ENCODE measurements at regions not wholly inside any gene's neighbourhood (a gene's known extent, or its start where the extent isn't known, plus 50 kb on each side); places are given as distances from the start of the nearest gene placed in this dataset.
A peak's percentile ranks its signal among the peaks of the same experiment; 100 is the strongest.
"Not testable (repeated sequence)": the region's sequence is repeated elsewhere in the genome, so short reads cannot be mapped to it uniquely, and the experiment has no call there.

GRCh38 chr12:85424581-85425348 lies 144.7 kb downstream of the ALX1 start:
- no peak for DNase-seq (ENCODE audit: low read depth in 2 of 3, low spot score in 1 of 3)

DNA sequence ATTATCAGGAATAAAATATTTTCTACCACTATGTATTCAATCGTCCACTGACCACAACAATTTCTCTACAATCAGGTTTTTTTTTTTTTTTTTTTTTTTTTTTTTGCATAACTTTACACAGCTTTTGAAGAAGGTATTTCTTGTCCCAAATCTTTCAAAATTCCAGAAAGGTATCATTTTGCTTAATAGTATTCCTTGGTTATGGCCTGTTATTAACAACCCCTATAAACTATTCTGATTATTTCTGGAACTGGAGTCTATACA lies 145.3 kb downstream of the ALX1 start:
- no peak for DNase-seq (ENCODE audit: low read depth in 2 of 3, low spot score in 1 of 3)

DNA sequence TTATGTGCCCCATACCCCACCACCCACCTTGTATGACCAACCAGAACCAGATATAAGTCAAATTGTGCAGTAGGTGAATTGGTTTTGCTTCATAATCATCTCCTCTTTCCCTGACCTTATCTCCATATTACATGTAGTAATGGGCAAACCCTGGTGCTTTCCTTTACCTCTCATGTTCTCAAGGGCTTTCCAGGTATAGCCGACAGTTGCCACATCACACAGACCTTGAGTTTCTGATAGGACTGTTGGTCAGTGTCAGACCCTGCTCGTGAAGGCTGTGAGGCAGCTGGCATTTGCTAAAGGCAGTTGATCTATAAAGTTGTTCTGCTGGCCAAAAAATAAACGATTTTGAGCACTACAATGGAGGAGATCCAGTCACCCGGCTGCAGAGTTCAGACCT lies 145.9 kb downstream of the ALX1 start:
- no peak for DNase-seq (ENCODE audit: low read depth in 2 of 3, low spot score in 1 of 3)

DNA sequence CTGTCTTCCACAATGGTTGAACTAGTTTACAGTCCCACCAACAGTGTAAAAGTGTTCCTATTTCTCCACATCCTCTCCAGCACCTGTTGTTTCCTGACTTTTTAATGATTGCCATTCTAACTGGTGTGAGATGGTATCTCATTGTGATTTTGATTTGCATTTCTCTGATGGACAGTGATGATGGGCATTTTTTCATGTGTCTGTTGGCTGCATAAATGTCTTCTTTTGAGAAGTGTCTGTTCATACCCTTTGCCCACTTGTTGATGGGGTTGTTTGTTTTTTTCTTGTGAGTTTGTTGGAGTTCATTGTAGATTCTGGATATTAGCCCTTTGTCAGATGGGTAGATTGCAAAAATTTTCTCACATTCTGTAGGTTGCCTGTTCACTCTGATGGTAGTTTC lies 153.1 kb downstream of the ALX1 start:
- DNase-seq (ENCODE audit: low read depth in 2 of 3, low spot score in 1 of 3): not testable (repeated sequence)

DNA sequence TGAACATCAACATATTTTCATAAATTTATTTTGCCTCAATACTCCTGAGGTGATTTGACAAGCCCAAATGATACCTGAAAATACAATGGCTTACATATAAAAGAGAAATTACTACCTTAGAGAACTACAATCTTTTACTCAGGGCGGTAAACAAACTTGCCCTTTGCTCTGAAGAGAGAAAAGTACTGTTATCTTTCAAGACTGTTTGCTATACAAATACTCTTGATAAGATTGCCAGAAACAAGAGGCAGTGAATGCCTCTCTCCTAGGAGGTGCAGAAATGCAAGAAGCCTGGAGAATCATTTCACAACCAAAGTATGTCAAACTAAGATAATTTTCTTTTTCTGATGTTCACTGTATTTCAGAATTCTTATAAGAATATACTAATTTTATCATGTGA lies 160.3 kb downstream of the ALX1 start:
- DNase-seq (ENCODE audit: low read depth in 2 of 3, low spot score in 1 of 3): no peak

DNA sequence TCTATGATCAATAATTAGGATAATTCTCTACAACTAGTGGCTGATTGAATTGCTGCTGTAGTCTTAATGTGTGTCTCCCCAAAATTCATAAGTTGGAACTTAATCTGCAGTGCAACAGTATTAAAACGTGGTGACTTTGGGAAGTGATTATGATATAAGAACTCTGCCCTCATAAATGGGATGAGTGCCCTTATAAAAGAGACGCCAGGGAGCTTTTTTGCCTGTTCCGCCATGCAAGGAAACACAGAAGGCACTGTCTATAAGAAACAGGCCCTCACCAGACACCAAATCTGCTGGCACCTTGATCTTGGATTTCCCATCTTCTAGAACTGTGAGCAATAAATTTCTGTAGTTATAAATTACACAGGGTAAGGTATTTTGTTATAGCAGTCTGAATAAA lies 161.0 kb downstream of the ALX1 start:
- no peak for DNase-seq (ENCODE audit: low read depth in 2 of 3, low spot score in 1 of 3)

DNA sequence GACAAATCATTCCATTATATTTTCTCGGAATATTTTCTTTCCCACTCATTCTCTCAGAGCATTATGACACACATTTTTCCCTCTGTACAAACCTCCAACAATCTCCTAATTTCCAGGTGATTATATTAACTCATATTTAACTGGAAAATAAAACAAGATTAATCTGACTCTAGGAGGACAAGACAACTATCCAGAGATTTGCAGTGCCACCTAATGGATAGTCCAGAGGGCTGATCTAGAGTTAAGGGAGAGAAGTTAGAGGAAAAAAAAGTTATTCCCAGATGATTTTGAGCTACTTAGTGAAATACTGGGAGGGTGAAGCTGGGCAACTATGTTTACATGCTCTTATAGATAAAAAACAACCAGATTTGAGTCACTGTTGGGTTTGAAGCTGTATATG lies 161.7 kb downstream of the ALX1 start:
- DNase-seq (ENCODE audit: low read depth in 2 of 3, low spot score in 1 of 3): no peak

- no peak for DNase-seq (ENCODE audit: low read depth in 2 of 3, low spot score in 1 of 3)
Observed at GRCh38 chr12:85445060-85445938, 165.3 kb downstream of the ALX1 start.

DNA sequence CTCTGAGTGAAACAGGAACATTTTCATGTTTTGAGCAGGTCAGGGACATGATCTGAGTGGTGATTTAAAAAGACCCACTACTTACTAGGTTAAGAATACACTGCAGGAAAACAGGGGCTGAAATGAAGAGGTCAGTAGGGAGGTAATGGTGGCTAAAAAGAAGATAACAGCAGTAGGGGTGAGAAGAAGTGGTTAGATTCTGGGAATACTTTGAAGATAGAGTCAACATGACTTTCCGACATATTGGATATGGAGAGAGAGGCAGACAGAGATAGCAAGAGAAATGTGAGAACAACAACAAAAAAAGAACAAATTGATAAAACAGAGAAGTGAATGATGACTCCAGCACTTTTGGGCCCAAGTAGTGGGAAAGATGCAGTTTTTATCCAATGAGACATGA lies 168.0 kb downstream of the ALX1 start:
- DNase-seq (ENCODE audit: low read depth in 2 of 3, low spot score in 1 of 3): no peak

DNA sequence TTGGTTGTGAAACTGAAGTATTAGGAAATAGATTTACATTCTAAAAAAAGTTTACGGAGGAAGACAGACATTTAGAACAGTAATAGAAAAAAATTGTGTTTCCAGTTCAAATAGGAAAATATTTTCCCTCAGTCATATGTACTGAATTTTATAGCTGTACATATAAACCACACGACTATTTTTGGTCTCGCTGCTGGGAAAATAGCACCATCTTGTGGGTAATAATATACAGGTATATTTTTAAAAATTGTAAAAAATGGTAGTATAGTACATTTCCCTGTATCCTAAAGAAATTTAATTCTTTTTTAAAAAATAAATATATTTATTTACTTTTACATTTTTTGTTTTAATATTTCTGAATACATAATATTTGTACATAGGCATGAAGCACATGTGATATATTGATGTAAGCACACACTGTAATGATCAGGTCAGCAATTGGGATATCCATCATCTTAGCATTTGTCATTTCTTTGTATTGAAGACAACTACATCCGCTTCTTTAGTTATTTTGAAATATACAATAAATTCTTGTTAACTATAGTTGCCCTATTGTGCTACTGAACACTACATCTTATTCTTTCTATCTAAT lies 168.6 kb downstream of the ALX1 start:
- DNase-seq (ENCODE audit: low read depth in 2 of 3, low spot score in 1 of 3): no peak

- no peak for DNase-seq (ENCODE audit: low read depth in 2 of 3, low spot score in 1 of 3)
Observed at GRCh38 chr12:85457016-85457415, 177.0 kb downstream of the ALX1 start.

GRCh38 chr12:85461127-85461526 lies 181.1 kb downstream of the ALX1 start:
- DNase-seq (ENCODE audit: low read depth in 2 of 3, low spot score in 1 of 3): no peak

GRCh38 chr12:85462888-85463287 lies 182.9 kb downstream of the ALX1 start:
- no peak for DNase-seq (ENCODE audit: low read depth in 2 of 3, low spot score in 1 of 3)

- DNase-seq (ENCODE audit: low read depth in 2 of 3, low spot score in 1 of 3): no peak
Observed at GRCh38 chr12:85466890-85467289, 186.9 kb downstream of the ALX1 start.

GRCh38 chr12:85468356-85469157 lies 188.5 kb downstream of the ALX1 start:
- DNase-seq (ENCODE audit: low read depth in 2 of 3, low spot score in 1 of 3): peak in 2 of 3 donors; percentile 3 to 25

- DNase-seq (ENCODE audit: low read depth in 2 of 3, low spot score in 1 of 3): not testable (repeated sequence)
Observed at GRCh38 chr12:85469158-85470086, 189.4 kb downstream of the ALX1 start.

DNA sequence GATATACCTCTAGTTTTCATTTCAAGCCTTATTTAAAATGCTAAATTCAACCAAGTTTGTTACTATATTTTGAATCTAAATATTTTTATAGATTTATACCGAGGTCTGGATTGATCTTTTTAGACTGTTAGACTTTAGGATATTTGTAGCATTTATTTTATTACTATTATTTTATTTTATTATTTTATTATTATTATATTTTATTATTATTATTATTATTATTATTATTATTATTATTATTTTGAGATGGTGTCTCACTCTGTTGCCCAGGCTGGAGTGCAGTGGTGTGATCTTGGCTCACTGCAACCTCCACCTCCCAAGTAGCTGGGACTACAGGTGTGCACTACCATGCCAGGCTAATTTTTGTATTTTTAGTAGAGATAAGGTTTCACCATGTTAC lies 195.3 kb downstream of the ALX1 start:
- not testable (repeated sequence) for DNase-seq (ENCODE audit: low read depth in 2 of 3, low spot score in 1 of 3)

DNA sequence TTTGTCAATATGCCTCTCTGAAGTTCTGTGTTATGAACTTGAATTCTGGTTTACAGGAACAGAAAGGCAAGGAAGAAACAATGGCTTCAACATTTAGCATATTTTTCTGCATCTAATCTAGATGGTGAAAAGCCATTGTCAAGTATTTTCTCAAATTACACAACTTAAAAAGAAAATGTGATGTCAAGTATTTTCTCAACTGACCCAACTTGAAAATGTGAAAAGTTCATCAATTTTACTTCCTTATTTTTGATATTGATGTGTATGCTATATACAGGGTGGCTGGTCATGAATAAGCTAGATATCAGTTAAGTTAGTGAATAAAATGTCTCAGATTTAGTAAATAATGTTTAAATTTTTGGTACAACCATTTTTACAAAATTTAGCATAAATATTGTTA lies 196.7 kb downstream of the ALX1 start:
- DNase-seq (ENCODE audit: low read depth in 2 of 3, low spot score in 1 of 3): no peak

DNA sequence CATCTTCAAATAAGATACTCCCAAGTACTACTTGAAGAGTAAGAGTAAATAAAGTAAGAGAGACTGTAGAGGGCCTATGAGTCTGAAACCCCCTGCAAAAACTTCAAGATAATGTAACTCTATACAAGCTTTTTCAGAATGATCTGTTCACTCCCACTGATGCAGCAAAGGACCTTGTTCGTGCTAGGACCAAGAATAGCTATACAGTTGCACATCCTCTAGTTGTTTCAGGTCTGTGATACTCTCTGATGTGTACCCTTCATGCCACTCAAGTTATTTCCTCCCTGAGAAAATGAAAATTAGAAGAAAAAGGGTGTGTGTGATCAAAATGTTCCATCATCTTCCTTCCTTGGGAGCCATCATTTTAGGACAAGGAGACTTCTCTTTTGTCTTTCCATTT lies 204.4 kb downstream of the ALX1 start:
- no peak for DNase-seq (ENCODE audit: low read depth in 2 of 3, low spot score in 1 of 3)

DNA sequence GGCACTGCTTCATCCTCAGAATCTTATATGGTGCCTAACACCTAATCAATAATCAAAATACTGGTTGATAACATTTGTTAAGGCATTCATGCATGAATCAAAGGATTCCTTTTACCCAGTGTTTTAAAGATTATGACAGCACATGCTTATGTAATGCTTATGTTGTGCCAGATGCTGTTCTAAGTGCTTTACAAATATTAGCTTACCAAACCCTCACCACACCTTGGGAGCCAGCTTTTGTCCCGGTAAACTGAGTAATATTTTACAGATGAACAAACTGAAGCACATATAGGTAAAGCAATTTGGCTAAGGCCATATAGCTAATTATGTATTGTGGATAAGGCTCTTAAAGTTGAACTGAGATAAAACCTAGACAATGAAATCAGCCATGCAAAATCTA lies 209.2 kb downstream of the ALX1 start:
- DNase-seq (ENCODE audit: low read depth in 2 of 3, low spot score in 1 of 3): no peak

All from stimulated activated CD4-positive, alpha-beta T cell treated with anti-CD3 and anti-CD28 coated beads, Interleukin-12 subunit alpha, Interleukin-12 subunit beta, amount 100 ng/mL, for 48 hours (primary cell).